ENCODE measurements at regions not wholly inside any gene's neighbourhood (a gene's known extent, or its start where the extent isn't known, plus 50 kb on each side); places are given as distances from the start of the nearest gene placed in this dataset.

DNA sequence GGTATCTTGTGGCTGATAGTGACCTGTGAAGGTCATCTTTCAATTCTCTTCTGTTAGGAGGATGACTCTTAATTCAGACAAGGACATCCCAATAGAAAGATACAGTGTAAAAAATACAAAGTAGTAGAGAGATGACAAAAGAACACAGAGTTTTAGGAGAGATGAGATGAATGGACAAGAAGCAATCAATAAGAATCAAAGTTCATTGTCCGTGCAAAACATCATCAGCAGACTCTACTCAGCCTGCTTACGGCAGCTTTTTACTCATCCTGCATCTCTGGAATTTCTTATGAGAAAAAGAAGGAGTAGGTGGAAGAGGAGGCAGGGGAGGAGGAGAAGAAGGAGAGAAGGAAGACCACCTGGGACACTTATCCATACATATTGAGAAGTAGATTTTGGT is 2131.7 kb downstream of the ARAP2 start:
- intact Hi-C loops (cut with DNase I): no loop called here
- no peak for DNase-seq (ENCODE audit: low spot score)

DNA sequence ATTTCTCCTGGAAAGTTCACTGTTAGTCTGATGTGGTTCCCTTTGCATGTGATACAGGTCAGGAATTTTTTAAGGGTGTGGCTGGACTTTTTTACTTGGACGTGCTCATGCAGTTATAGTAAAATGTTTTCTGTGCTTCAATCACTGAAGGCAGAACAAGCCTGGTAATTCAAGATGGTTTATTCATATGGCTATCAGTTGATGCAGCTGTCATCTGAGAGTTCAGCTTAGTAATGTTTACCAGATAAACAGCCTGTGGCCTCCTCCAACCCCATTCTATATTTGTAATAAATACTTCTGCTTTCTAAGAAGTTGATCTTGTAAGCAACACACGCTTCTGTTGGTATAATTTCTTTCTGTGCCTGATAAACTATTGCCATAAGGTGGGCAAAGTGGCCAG is 2105.9 kb downstream of the ARAP2 start:
- no peak for DNase-seq (ENCODE audit: low spot score)
- intact Hi-C loops (cut with DNase I): no loop called here

DNA sequence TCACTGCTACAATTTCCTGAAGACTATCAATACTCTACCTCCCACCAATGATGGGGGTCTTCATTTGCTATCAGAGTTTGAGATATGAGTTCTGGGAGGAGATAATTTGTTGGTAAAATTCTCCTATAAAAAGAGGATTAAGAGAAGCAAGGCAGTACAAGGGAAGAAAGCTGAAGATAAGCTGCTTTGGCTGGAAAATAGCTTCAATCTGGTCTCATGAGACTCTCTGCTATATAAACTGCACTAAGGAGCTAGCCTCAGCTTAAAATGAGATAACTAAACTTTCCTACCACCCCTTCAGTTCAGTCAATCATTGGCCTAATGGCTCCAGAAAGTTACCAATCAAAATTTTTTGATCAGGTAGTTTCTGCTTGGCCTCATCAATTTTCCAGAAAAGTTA is 2105.0 kb downstream of the ARAP2 start:
- intact Hi-C loops (cut with DNase I): no loop called here
- no peak for DNase-seq (ENCODE audit: low spot score)

DNA sequence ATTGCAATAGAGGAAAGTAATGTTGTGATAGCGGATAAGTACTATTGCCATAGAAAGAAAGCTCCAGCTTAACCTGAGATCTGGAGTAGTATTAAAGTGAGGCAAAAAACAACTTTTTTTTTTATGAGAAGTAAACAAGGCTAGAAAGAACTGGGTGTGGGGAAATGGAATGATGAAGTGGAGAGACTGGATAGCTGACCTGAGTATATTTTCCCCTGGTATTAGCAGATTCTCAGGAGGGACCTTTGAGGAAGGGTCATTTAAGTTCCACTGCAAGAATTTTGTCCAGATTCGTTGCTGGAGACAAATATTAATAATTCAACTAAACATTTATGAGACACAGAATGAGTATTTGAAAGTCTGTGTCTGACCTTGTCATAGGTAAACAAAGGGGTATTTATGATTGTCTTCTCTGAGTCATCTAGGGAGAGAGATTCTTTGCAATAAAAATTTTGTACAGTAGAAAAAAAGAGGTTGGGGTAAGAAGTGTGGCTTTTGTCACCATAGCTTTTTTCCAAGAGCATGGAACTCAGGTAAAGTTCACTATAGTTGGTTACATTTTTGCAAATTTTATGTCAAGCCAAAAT is 2095.9 kb downstream of the ARAP2 start:
- no peak for DNase-seq (ENCODE audit: low spot score)
- intact Hi-C loops (cut with DNase I): no loop called here

DNA sequence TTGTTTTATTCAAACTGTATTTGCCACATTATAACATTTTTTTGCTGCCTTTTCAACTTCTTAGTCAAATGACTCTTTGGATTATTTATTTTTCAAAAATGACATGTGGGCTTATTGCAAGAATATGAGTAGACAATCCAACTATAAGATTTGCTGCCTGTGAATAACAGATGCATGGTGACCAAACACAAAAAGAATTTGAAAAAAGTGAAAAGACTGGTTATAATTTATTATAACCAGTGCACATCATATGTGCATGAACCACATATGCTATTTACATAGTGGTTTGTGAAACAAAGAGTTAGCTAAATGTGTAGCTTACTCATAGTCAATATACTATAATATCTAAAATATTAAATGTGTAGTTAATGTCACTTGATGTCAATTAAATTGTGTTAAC is 2086.8 kb downstream of the ARAP2 start:
- intact Hi-C loops (cut with DNase I): no loop called here
- no peak for DNase-seq (ENCODE audit: low spot score)

DNA sequence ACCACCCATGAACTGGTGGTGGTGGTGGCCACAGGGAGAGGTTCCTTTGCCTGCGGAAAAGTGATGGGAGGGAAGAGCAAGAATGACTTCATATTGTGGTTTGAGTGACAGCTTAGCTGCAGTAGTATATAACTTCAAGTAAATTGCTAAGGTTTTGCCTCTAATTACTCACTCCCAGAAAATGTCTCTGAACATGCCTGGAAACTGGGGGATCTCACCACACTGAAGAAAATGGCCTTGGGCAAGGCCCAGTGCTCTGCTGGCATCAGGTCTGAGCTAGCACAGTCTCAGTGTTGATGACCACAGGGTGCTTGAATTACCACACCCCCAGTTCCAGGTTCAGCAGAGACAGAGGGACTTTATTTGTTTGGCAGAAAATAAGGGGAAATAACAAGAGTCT is 2085.4 kb downstream of the ARAP2 start:
- intact Hi-C loops (cut with DNase I): no loop called here
- no peak for DNase-seq (ENCODE audit: low spot score)

DNA sequence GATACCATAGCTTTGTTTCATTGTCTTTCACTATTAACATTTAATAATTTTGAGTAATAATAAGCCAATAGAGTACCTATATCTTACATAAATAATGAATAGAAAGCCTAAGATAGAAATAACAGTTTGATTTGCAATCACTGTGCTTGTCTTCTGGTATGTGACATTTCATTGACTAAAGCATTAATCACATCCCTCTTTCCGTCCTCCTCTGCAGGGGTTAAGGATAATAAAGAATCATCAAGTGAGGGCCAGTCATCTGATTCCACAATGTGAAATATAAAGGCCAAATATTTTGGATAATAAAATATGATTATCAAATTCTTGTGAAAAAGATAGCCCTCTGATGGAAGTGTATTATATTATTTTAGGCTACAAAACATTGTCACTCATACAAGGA is 2073.4 kb downstream of the ARAP2 start:
- intact Hi-C loops (cut with DNase I): no loop called here
- DNase-seq (ENCODE audit: low spot score): no peak

DNA sequence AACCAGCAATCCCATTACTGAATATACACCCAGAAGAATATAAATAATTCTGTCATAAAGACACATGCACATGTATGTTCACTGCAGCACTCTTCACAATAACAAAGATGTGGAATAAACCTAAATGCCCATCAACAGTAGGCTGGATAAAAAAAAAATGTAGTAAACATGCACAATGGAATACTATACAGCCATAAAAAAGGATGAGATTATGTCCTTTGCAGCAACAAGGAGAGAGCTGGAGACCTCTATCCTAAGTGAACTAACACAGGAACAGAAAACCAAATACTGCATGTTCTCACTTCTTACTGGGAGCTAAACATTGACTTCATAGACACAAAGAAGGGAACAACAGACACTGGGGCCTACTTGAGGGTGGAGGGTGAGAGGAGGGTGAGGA is 2067.7 kb downstream of the ARAP2 start:
- no peak for DNase-seq (ENCODE audit: low spot score)
- intact Hi-C loops (cut with DNase I): no loop called here

DNA sequence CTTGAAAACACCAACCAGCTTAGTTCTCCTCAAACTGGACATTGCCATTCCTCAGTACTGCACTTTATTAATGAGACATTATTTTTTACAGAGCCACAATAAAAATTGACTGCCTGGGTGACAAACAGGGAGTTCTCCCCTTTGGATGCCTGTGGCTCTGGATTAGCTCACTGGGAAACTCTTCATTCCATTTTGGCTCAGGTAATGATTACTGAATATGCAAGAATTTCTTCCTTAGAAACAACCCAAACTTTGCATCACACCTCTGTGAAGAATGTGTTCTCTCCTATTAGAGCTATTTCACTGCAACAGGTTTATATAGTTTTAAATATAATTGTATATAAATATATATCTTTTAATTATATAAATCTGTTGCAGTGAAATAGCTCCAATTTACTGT is 2065.8 kb downstream of the ARAP2 start:
- intact Hi-C loops (cut with DNase I): no loop called here
- no peak for DNase-seq (ENCODE audit: low spot score)

DNA sequence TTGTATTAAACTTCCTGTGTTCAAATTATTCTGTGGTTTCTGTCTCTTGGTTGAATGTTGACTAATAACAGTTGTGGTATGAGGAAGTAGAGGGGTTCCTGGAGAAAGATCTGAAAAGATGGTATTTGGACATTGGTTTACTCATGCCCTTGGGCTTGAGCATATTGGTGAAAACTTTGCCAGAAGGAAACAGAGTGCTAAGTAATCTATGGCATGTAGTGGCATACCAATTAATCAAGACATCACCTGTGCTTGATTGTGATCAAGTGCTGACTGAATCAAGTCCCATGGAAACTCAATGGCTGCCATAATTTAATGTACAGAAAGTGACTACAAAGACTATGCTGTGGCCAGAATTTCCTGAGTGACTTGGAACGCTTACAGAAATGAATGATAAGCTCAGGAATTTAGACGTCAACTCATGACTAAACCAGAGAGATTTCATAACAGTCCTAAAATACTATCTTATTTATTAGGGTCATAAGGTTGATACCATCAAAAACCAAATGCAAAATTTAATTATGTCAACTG is 2062.9 kb downstream of the ARAP2 start:
- intact Hi-C loops (cut with DNase I): no loop called here

DNA sequence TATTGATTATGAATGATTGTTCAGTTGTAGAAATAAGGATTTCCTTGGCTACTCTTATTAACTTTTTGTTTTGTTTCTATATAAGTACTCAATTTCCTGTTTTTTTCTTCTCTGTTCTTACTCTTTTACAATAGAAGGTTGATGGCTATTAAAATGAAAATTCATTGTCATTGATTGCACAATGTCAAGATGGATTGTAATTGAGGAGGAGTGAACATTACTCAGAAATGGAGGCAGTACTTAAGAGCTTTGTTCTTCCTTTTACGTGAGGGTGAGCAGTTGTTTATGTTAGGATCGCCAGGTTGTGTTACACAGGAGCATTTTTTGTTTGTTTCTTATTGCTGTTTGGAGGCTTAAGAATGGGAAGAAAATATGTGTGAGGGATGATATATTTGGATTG is 2062.4 kb downstream of the ARAP2 start:
- intact Hi-C loops (cut with DNase I): no loop called here
- no peak for DNase-seq (ENCODE audit: low spot score)

More for the DNA sequence above, 2062.9 kb downstream of the ARAP2 start:
- no peak for DNase-seq (ENCODE audit: low spot score)

DNA sequence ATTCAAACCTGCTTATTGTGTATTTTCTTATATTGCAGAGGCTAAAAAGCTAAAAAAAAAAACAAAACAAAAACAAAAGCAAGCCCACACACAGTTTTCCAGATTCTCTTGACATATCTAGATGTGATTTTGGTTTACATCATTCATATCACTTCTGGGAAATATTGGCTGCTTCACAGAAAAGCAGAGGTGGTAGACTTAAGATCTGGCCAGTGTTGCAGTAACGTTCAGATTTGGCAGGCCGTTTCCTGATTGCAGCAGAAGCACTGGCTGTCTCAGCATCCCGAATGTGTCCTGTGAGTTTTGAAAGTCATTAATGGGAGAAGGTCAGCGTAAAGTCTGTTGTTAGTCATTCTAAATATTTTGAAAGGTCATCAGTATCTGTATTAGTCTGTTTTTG is 2062.0 kb downstream of the ARAP2 start:
- DNase-seq (ENCODE audit: low spot score): no peak
- intact Hi-C loops (cut with DNase I): no loop called here

DNA sequence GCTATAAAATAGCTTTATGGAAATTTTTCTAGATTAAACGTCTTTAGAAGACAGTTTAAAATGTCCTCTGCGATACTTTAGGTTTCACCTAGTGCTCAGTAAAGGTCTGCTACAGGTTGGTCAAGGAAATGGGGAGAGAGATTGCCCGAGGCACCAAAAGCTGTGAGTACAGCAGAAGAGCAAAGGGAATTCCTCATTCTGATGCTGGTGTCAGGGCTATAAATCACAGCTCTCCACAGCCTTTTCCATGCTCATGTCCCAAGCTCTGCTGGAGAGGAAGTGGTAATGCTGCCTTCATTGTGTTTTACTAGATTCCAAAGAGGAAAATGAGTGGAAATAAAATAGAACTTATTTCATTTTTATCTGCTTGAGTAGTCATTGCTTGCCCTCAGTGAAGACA is 2060.4 kb downstream of the ARAP2 start:
- DNase-seq (ENCODE audit: low spot score): no peak
- intact Hi-C loops (cut with DNase I): no loop called here

DNA sequence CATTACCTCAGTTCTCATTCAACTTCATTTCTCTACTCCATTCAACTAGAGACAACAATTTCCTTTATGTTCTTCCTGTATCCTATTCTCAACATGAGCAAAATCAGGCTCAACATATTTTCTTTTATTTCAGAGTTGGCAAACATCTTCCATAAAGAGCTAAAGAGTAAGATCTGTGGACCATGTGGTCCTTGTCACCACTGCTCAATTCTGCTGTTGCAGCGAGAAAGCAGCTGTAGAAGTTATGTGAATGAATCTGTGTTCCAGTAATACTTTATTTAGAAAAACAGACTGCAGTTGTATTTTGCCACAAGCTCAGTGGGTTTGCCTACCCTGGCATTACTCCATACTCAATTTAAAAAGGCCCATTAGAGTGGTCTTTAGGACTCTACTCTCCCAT is 2057.3 kb downstream of the ARAP2 start:
- intact Hi-C loops (cut with DNase I): no loop called here
- no peak for DNase-seq (ENCODE audit: low spot score)

DNA sequence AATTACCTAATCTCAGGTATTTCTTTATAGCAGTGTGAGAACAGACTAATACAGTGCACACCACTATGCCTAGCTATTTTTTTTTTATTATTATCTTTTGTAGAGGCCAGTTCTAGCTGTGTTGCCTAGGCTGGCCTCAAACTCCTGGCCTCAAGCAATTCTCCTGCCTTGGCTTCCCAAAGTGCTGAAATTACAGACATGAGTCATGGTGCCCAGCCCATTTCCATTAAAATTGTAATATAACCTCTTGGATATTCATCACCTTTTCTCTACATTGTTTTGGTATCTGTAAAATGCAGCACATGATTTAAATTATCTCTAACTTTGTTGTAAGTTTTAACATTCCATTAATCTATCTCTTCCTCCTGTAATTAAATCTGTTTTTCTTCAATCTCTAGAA is 2052.9 kb downstream of the ARAP2 start:
- no peak for DNase-seq (ENCODE audit: low spot score)
- intact Hi-C loops (cut with DNase I): no loop called here

DNA sequence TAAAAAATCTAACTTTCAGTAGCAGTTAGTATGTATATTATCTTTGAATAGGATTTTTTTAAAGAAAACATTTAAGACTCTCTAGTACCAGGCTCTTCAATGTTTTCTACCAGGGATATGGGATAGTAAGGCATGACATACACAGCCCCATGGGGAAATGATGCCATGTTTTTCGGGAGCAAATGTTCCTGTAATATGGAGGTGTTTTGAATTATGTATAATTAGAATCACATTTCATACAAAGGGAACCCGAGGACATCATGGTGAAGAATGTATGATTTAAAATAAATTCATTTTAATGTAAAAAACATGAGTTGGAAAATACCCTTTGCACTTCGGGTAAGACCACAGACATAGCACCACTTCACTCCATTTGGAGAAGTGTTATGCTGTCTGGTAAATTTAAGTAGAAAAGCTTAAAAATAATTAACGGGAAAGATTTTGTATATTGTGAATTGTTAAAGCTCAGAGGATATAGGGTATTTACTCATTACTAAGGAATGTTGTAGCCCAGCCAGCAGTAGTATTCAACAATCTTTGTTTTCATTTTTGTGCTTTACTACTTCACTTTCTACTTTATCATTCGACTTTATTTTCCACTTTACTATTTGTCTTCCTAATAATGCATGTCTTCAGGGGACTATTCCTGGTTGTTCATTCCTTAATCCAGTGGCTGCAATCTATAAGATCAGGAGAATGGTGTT is 2050.7 kb downstream of the ARAP2 start:
- intact Hi-C loops (cut with DNase I): no loop called here
- DNase-seq (ENCODE audit: low spot score): no peak

DNA sequence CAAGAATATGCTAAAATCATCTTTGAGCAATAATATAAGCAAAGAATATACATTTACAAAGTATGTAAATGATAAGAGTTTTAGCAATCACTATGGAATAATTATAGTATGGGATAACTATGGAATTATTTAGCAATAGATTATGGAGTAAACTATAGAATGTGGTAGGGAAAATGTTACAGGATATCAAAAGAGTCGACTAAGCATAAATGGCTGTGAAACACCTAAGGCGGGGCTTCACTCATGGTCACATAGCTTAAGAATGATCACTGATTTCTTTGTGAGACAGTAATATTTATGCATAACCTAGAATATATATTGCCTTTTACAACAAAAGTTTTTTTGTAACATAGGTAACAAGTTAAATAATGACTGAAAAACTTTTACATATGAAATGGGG is 2049.7 kb downstream of the ARAP2 start:
- intact Hi-C loops (cut with DNase I): no loop called here
- DNase-seq (ENCODE audit: low spot score): no peak

DNA sequence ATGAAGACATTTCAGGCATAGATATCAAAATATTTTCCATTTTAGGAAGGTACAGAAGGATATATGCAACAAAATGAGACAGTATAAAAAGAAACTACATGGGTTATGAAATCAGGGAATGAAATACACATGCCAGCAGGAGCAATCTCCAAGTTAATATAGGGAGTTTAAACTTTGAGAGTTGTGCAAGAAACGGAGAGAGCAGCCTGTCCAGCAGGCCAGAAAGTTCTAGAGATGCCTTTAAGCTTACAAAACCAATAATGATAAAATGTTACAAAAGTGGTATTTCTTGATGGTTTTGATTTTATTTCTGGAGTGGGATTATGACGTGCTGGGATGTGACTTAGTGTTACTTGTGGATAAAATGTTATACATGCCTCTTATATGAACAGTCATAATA is 2047.9 kb downstream of the ARAP2 start:
- DNase-seq (ENCODE audit: low spot score): no peak
- intact Hi-C loops (cut with DNase I): no loop called here

DNA sequence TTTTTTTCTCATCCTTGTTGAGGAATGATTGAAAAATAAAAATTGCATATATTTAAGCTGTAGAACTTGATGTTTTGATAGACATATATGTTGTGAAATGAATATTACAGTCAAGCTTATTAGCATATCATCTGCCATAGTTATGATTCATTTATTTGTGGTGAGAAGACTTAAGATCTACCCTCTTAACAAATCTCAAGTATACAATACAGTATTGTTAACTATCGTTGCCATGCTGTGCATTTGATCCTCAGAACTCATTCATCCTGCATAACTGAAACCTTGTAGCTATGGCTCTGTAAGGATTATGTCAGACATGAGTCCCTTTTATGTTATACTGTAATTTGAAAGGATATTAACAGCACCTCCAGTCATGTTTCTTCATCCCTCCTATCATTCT is 2045.3 kb downstream of the ARAP2 start:
- no peak for DNase-seq (ENCODE audit: low spot score)
- intact Hi-C loops (cut with DNase I): no loop called here

DNA sequence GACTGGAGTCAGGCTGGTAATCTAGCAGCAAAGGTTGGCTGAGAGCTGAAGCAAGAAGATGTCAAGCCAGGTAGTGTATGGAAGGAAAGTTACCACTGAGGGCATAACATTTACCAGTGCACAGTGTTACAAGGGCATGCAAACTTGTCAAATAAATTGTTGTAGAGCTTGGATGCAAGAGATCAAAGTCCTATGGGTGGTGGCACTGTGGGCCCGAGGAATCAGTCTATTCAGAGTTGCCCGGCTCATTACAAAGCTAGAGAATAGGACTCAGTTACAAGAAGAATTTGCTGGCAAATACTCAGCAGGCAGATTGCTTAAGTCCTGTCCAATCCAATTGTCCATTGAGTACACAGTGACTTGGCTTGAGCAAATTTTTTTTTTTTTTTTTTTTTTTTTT is 2043.8 kb downstream of the ARAP2 start:
- DNase-seq (ENCODE audit: low spot score): no peak
- intact Hi-C loops (cut with DNase I): no loop called here

DNA sequence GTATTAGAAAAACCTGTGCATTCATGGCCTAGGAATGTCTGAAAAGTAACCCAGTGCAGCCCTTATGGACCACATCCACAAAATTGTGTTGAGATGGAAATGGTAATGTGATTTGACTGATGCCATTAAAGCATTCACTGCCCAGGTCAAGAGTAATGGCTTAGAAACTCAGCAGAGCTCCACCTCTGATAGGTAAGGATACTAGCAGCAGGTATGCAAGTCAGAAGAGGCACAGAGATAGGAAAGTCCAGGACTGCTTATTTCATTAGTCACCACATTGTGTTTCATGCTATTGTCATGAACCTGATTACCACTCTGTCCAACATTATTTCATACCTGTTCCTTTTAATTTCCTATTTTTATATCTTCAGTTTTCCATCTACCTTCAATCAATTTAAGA is 2042.2 kb downstream of the ARAP2 start:
- intact Hi-C loops (cut with DNase I): no loop called here
- DNase-seq (ENCODE audit: low spot score): no peak
